ENCODE measurements at regions not wholly inside any gene's neighbourhood (a gene's known extent, or its start where the extent isn't known, plus 50 kb on each side); places are given as distances from the start of the nearest gene placed in this dataset.

GRCh38 chr6:120872262-120872578, 462.1 kb downstream of the TBC1D32 start:
- H3K79me2 ChIP-seq (ENCODE audit: insufficient read depth, low read length) = no peaks in the 10 kb centered on the region
- ChIA-PET POLR2A (no interaction called here), CTCF (ENCODE audit: low intra/inter-chr PET ratio, low total read pairs) (no interaction called here)
- BruUV-seq (replicated peaks) = no TSS peak
- H3K9me3 ChIP-seq (ENCODE audit: low read length) = no peaks in the 10 kb centered on the region
- no peaks in the 10 kb centered on the region for H3K4me1 ChIP-seq (ENCODE audit: insufficient read depth, low read length)
- H3K4me2 ChIP-seq (ENCODE audit: low read depth, low read length) = no peak overlapping the region
- peaks cover 0 to 3% of the 10 kb centered on the region in 2 experiments; a peak in 2 of 5 replicates for H3K27me3 ChIP-seq (ENCODE audit: control insufficient read depth in 1 of 2, insufficient read depth in 2 of 2, low read length in 2 of 2)
- H3K9ac ChIP-seq (ENCODE audit: insufficient read depth, low read depth, low read length) = no peak overlapping the region
- H2AFZ ChIP-seq (ENCODE audit: low read length) = no peak overlapping the region
- ATAC-seq = no peak; the same call in 2 of the 3 replicates
- no peak for FAIRE-seq
- no peaks in the 10 kb centered on the region for H3K36me3 ChIP-seq (replicated peaks in 1 of 2; ENCODE audit: control insufficient read depth in 1 of 2, insufficient read depth in 2 of 2, low read length in 2 of 2)
- DNase-seq (ENCODE audit: low spot score) = no peak
- in situ Hi-C loops (cut with HindIII; ENCODE audit: extremely low pct_ligation_motif_present, low pct_unique_long_range_greater_than_20kb) = no loop called here
- no peak overlapping the region for H3K4me3 ChIP-seq (replicated peaks in 1 of 3; ENCODE audit: insufficient read depth in 1 of 3, low read depth in 2 of 3, low read length in 3 of 3)
- no peak overlapping the region for H3K27ac ChIP-seq (ENCODE audit: extremely low read length, insufficient read depth, low read length)
- intact Hi-C loops (cut with micrococcal nuclease; ENCODE audit: unreplicated experiment) = no loop called here
- H4K20me1 ChIP-seq (ENCODE audit: insufficient read depth, low read length) = no peaks in the 10 kb centered on the region
- 17% methylated on average over 9 of the region's 10 CpGs for WGBS (ENCODE audit: low lambda C conversion rate)
- TF ChIP-seq CERS6 (CRISPR knock-in tag; IDR thresholded peaks at IDR 0.05) (no peak), ZBTB25 (CRISPR knock-in tag; IDR thresholded peaks at IDR 0.05) (no peak), NR2F6 (IDR thresholded peaks at IDR 0.05) (no peak), NR2F6 (CRISPR knock-in tag; IDR thresholded peaks at IDR 0.05) (no peak), NR2C2 (CRISPR knock-in tag; IDR thresholded peaks at IDR 0.05; ENCODE audit: borderline replicate concordance) (no peak), ZNF704 (CRISPR knock-in tag; IDR thresholded peaks at IDR 0.05; ENCODE audit: borderline replicate concordance) (no peak), ZNF335 (CRISPR knock-in tag; IDR thresholded peaks at IDR 0.05) (no peak), KLF9 (CRISPR knock-in tag; IDR thresholded peaks at IDR 0.05; ENCODE audit: low read depth) (no peak), ZBTB49 (CRISPR knock-in tag; IDR thresholded peaks at IDR 0.05; ENCODE audit: borderline replicate concordance) (no peak), ZNF674 (CRISPR knock-in tag; IDR thresholded peaks at IDR 0.05; ENCODE audit: low read depth) (no peak), ZNF672 (CRISPR knock-in tag; IDR thresholded peaks at IDR 0.05) (no peak), GRHL1 (CRISPR knock-in tag; conservative IDR thresholded peaks at IDR 0.05) (no peak), ZNF121 (CRISPR knock-in tag; IDR thresholded peaks at IDR 0.05) (no peak), ZNF282 (IDR thresholded peaks at IDR 0.05; ENCODE audit: partially characterized antibody) (no peak), KAT2B (IDR thresholded peaks at IDR 0.05; ENCODE audit: borderline replicate concordance, low read depth, low read length) (no peak)
